ENCODE measurements at regions not wholly inside any gene's neighbourhood (a gene's known extent, or its start where the extent isn't known, plus 50 kb on each side); places are given as distances from the start of the nearest gene placed in this dataset.

- TF ChIP-seq CTCF (conservative IDR thresholded peaks at IDR 0.05; ENCODE audit: low read depth, low read length) (no peak), EZH2 (IDR thresholded peaks at IDR 0.05; ENCODE audit: borderline replicate concordance, low read depth, low read length, poor library complexity, severe bottlenecking) (no peak)
These were observed 316.7 kb downstream of the CHRM3 start for GRCh38 chr1:239703075-239703474.
